ENCODE measurements at regions not wholly inside any gene's neighbourhood (a gene's known extent, or its start where the extent isn't known, plus 50 kb on each side); places are given as distances from the start of the nearest gene placed in this dataset.
A peak's percentile ranks its signal among the peaks of the same experiment; 100 is the strongest.
"Not testable (repeated sequence)": the region's sequence is repeated elsewhere in the genome, so short reads cannot be mapped to it uniquely, and the experiment has no call there.

GRCh38 chr10:65030263-65030662 is 1509.1 kb downstream of the REEP3 start:
- no peak for DNase-seq (ENCODE audit: low spot score)

- DNase-seq (ENCODE audit: low spot score), result no peak
Observed at GRCh38 chr10:65032867-65033769, 1511.9 kb downstream of the REEP3 start.

- DNase-seq (ENCODE audit: low spot score), result no peak
Observed at GRCh38 chr10:65033957-65034356, 1512.8 kb downstream of the REEP3 start.

- no peak for DNase-seq (ENCODE audit: low spot score)
Observed at GRCh38 chr10:65040796-65041195, 1519.6 kb downstream of the REEP3 start.

- DNase-seq (ENCODE audit: low spot score), result no peak
Observed at GRCh38 chr10:65041307-65041706, 1520.1 kb downstream of the REEP3 start.

GRCh38 chr10:65042496-65042895 is 1521.3 kb downstream of the REEP3 start:
- DNase-seq (ENCODE audit: low spot score), result no peak

- DNase-seq (ENCODE audit: low spot score), result no peak
Observed at GRCh38 chr10:65046831-65047230, 1525.6 kb downstream of the REEP3 start.

GRCh38 chr10:65052111-65052510 is 1530.9 kb downstream of the REEP3 start:
- not testable (repeated sequence) for DNase-seq (ENCODE audit: low spot score)

- DNase-seq (ENCODE audit: low spot score), result not testable (repeated sequence)
Observed at GRCh38 chr10:65053397-65053796, 1532.2 kb downstream of the REEP3 start.

- not testable (repeated sequence) for DNase-seq (ENCODE audit: low spot score)
Observed at GRCh38 chr10:65053831-65054351, 1532.7 kb downstream of the REEP3 start.

GRCh38 chr10:65054701-65055100 is 1533.5 kb downstream of the REEP3 start:
- DNase-seq (ENCODE audit: low spot score), result not testable (repeated sequence)

- no peak for DNase-seq (ENCODE audit: low spot score)
Observed at GRCh38 chr10:65065278-65065677, 1544.1 kb downstream of the REEP3 start.

- DNase-seq (ENCODE audit: low spot score), result no peak
Observed at GRCh38 chr10:65083222-65083621, 1562.0 kb downstream of the REEP3 start.

- no peak for DNase-seq (ENCODE audit: low spot score)
Observed at GRCh38 chr10:65090991-65091390, 1569.8 kb downstream of the REEP3 start.

- DNase-seq (ENCODE audit: low spot score), result no peak
Observed at GRCh38 chr10:65100146-65100545, 1578.9 kb downstream of the REEP3 start.

- DNase-seq (ENCODE audit: low spot score), result not testable (repeated sequence)
Observed at GRCh38 chr10:65100881-65101280, 1579.7 kb downstream of the REEP3 start.

- DNase-seq (ENCODE audit: low spot score), result no peak
Observed at GRCh38 chr10:65110009-65110408, 1588.8 kb downstream of the REEP3 start.

GRCh38 chr10:65111059-65111458 is 1589.9 kb downstream of the REEP3 start:
- DNase-seq (ENCODE audit: low spot score), result not testable (repeated sequence)

- DNase-seq (ENCODE audit: low spot score), result no peak
Observed at GRCh38 chr10:65112573-65112972, 1591.4 kb downstream of the REEP3 start.

- DNase-seq (ENCODE audit: low spot score), result peak; percentile 3
Observed at GRCh38 chr10:65123120-65123519, 1601.9 kb downstream of the REEP3 start.

GRCh38 chr10:65125212-65125611 is 1604.0 kb downstream of the REEP3 start:
- DNase-seq (ENCODE audit: low spot score), result no peak

GRCh38 chr10:65126288-65126687 is 1605.1 kb downstream of the REEP3 start:
- DNase-seq (ENCODE audit: low spot score), result no peak

- no peak for DNase-seq (ENCODE audit: low spot score)
Observed at GRCh38 chr10:65128277-65128676, 1607.1 kb downstream of the REEP3 start.

Data from H4 (cell line).